ENCODE measurements at regions not wholly inside any gene's neighbourhood (a gene's known extent, or its start where the extent isn't known, plus 50 kb on each side); places are given as distances from the start of the nearest gene placed in this dataset.
"Not testable (repeated sequence)": the region's sequence is repeated elsewhere in the genome, so short reads cannot be mapped to it uniquely, and the experiment has no call there.

DNA sequence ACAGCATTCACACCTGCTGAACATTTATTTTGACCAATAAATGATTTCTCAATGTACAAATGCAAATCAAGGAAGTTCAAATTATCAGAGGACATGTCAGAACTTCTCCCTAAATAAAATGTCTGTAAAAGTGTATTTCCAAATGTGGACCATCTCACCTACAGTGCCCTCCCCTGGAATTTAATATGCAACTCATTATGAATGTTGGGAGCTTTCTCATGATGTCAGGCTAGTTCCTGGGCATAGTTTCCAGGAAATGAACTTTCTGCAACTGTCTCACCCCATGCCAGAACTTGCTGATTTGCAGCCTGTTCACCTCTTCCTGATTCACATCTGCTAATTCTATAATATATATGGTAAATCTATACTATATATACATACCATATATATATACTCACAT is 408.5 kb upstream of the USP9Y start:
- TF ChIP-seq CTCF (IDR thresholded peaks at IDR 0.05; ENCODE audit: partially characterized antibody, unreplicated experiment) = no peak
- no peak overlapping the region for H3K4me3 Mint-ChIP-seq (ENCODE audit: unreplicated experiment)
- no peak for DNase-seq

GRCh38 chrY:12296460-12296859 is 404.6 kb upstream of the USP9Y start:
- Mint-ChIP-seq H3K27ac (ENCODE audit: unreplicated experiment) (no peak overlapping the region), H3K36me3 (ENCODE audit: unreplicated experiment) (no peaks in the 10 kb centered on the region), H3K27me3 (ENCODE audit: unreplicated experiment) (no peaks in the 10 kb centered on the region), H3K4me1 (ENCODE audit: low read depth, unreplicated experiment) (no peaks in the 10 kb centered on the region), H3K9me3 (ENCODE audit: unreplicated experiment) (no peaks in the 10 kb centered on the region), H3K4me3 (ENCODE audit: unreplicated experiment) (no peak overlapping the region)
- TF ChIP-seq CTCF (IDR thresholded peaks at IDR 0.05; ENCODE audit: partially characterized antibody, unreplicated experiment) = no peak
- no peak for DNase-seq

More for the DNA sequence above, 408.5 kb upstream of the USP9Y start:
- Mint-ChIP-seq H3K9me3 (ENCODE audit: unreplicated experiment) (peaks cover 7% of the 10 kb centered on the region), H3K4me1 (ENCODE audit: low read depth, unreplicated experiment) (no peaks in the 10 kb centered on the region), H3K27me3 (ENCODE audit: unreplicated experiment) (peaks cover under 1% of the 10 kb centered on the region), H3K27ac (ENCODE audit: unreplicated experiment) (no peak overlapping the region), H3K36me3 (ENCODE audit: unreplicated experiment) (peaks cover 6% of the 10 kb centered on the region)

GRCh38 chrY:12299796-12300195 is 401.2 kb upstream of the USP9Y start:
- H3K27ac Mint-ChIP-seq (ENCODE audit: unreplicated experiment); H3K4me1 Mint-ChIP-seq (ENCODE audit: low read depth, unreplicated experiment); H3K27me3 Mint-ChIP-seq (ENCODE audit: unreplicated experiment); H3K9me3 Mint-ChIP-seq (ENCODE audit: unreplicated experiment); DNase-seq; H3K36me3 Mint-ChIP-seq (ENCODE audit: unreplicated experiment); H3K4me3 Mint-ChIP-seq (ENCODE audit: unreplicated experiment): not testable (repeated sequence)

DNA sequence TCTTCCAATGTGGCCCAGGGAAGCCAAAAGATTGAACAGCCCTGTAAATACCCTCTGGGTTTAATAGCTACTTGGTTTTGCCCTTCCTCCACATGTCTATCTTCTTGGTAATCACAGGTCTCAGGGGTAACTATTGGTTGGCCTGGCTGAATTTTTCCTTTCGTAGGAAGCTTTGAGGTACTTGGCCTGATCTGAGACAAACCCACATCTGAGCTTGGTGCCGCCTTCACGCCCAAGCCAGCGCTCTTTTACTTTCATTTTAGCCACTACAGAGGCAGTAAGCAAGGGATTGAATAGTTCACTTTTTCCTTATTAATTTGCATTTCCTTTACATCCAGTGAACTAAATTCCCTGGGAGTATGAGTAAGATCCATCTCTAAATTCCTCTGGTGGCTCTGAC is 397.6 kb upstream of the USP9Y start:
- H3K9me3 Mint-ChIP-seq (ENCODE audit: unreplicated experiment) = peaks cover 1% of the 10 kb centered on the region
- H3K27ac Mint-ChIP-seq (ENCODE audit: unreplicated experiment) = no peak overlapping the region
- H3K4me3 Mint-ChIP-seq (ENCODE audit: unreplicated experiment) = no peak overlapping the region
- DNase-seq = no peak
- no peaks in the 10 kb centered on the region for H3K36me3 Mint-ChIP-seq (ENCODE audit: unreplicated experiment)
- TF ChIP-seq CTCF (IDR thresholded peaks at IDR 0.05; ENCODE audit: partially characterized antibody, unreplicated experiment) = no peak
- H3K4me1 Mint-ChIP-seq (ENCODE audit: low read depth, unreplicated experiment) = no peaks in the 10 kb centered on the region
- no peaks in the 10 kb centered on the region for H3K27me3 Mint-ChIP-seq (ENCODE audit: unreplicated experiment)

GRCh38 chrY:12305456-12305855 is 395.6 kb upstream of the USP9Y start:
- no peak overlapping the region for H3K27ac Mint-ChIP-seq (ENCODE audit: unreplicated experiment)

More at GRCh38 chrY:12305456-12305855, 395.6 kb upstream of the USP9Y start:
- H3K4me3 Mint-ChIP-seq (ENCODE audit: unreplicated experiment) = no peak overlapping the region
- no peaks in the 10 kb centered on the region for H3K36me3 Mint-ChIP-seq (ENCODE audit: unreplicated experiment)
- no peak for TF ChIP-seq CTCF (IDR thresholded peaks at IDR 0.05; ENCODE audit: partially characterized antibody, unreplicated experiment)
- no peak for DNase-seq
- no peaks in the 10 kb centered on the region for H3K27me3 Mint-ChIP-seq (ENCODE audit: unreplicated experiment)
- H3K9me3 Mint-ChIP-seq (ENCODE audit: unreplicated experiment) = peaks cover 1% of the 10 kb centered on the region
- no peaks in the 10 kb centered on the region for H3K4me1 Mint-ChIP-seq (ENCODE audit: low read depth, unreplicated experiment)

All from glutamatergic neuron (in vitro differentiated cells).